Dendritic cell treated with granulocyte-macrophage colony-stimulating factor and Interleukin-4, amounts not matched to agents 40 ng/mL and 50 ng/mL, for 4 days (primary cell): ENCODE measurements at regions not wholly inside any gene's neighbourhood (a gene's known extent, or its start where the extent isn't known, plus 50 kb on each side); places are given as distances from the start of the nearest gene placed in this dataset.

ENCODE experiments used
- H3K27ac Mint-ChIP-seq: one replicate; pipeline ENCODE4 v1.8.0; 2022; ENCODE audit warnings: mild to moderate bottlenecking, mixed read lengths
- H3K27me3 Mint-ChIP-seq: one replicate; pipeline ENCODE4 v1.8.0; 2022; ENCODE audit warnings: mild to moderate bottlenecking, mixed read lengths
- H3K36me3 Mint-ChIP-seq: one replicate; pipeline ENCODE4 v1.8.0; 2022; ENCODE audit warnings: low read depth, mixed read lengths
- H3K4me1 Mint-ChIP-seq: one replicate; pipeline ENCODE4 v1.8.0; 2022; ENCODE audit warnings: low read depth, mixed read lengths
- H3K4me3 Mint-ChIP-seq: one replicate; pipeline ENCODE4 v1.8.0; 2022; ENCODE audit warnings: mild to moderate bottlenecking, moderate library complexity, mixed read lengths
- H3K9me3 Mint-ChIP-seq: one replicate; pipeline ENCODE4 v1.8.0; 2022; ENCODE audit warnings: mixed read lengths
- intact Hi-C: fragments of 100-400 bp; cut with micrococcal nuclease; formaldehyde crosslinking; loops from one replicate; pipeline ENCODE4 v1.15.0; 2022

DNA sequence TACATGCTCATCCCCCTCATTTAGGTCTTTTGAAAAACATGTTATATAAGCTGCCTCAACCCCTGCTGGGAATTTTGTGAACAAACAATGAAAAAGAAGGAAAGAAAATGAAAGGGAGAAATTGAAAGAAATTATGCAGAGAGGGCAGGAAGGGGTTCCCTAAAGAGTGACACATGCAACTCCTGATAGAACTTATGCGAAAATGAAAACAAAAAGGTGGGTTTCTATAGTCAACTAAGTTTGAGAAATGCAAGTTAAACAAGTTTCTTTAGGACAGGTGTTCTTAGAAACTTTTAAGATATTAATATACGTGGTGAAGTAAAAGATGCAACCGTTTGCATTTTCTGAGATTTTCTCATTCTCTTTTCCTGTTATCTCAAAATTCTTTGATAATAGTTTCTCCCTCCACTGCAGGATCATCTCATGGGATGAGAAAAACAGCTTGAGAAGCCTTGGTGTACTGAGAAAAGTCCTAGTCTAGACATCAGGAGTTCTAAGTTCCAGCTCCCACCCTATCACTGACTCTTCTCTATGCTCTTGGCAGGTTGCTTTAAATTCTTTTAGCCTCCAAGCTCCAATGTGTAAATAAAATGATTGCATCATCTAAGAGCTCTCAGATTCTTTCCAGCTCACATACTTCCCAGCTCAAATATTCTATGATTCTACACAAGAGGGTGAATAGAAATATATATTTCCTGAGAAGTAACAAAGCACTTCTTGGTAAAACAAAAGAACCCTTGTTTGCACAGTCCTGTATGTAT lies 109.2 kb downstream of the FAM76B start:
- Mint-ChIP-seq H3K27ac (no peak overlapping the region), H3K4me1 (peaks cover 8% of the 10 kb centered on the region)

GRCh38 chr11:95678988-95679387 lies 110.6 kb downstream of the FAM76B start:
- Mint-ChIP-seq H3K4me3 (no peak overlapping the region), H3K27me3 (no peaks in the 10 kb centered on the region), H3K9me3 (no peaks in the 10 kb centered on the region), H3K27ac (no peak overlapping the region), H3K4me1 (peaks cover 8% of the 10 kb centered on the region), H3K36me3 (no peaks in the 10 kb centered on the region)
- intact Hi-C loops, result no loop called here

More for the DNA sequence above, 109.2 kb downstream of the FAM76B start:
- no peaks in the 10 kb centered on the region for H3K9me3 Mint-ChIP-seq
- no peaks in the 10 kb centered on the region for H3K27me3 Mint-ChIP-seq
- no peak overlapping the region for H3K4me3 Mint-ChIP-seq
- intact Hi-C loops, result no loop called here
- no peaks in the 10 kb centered on the region for H3K36me3 Mint-ChIP-seq

- intact Hi-C loops, result no loop called here
- Mint-ChIP-seq H3K27ac (no peak overlapping the region), H3K9me3 (no peaks in the 10 kb centered on the region), H3K4me3 (no peak overlapping the region), H3K4me1 (peaks cover 14% of the 10 kb centered on the region), H3K36me3 (no peaks in the 10 kb centered on the region), H3K27me3 (no peaks in the 10 kb centered on the region)
These were observed 113.3 kb downstream of the FAM76B start for GRCh38 chr11:95676308-95676707.

DNA sequence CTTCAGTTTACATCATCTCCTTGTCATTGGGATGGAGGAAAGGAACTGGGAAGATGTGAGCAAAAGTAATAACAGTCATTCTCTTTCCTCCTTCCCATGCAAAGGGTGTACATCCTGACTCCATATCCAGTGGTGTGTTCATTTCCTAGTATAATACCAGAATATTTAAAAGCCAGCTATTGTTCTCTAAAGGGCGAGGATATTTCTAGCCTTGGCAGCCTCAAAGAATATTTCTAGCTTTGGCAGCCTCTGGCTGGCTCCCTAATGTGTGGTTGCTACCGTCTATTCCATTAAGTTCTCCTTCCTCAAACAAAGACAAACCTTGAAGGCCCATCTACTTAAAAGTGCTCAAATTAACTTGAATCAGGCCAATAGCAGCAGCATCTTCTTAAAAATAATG lies 114.0 kb downstream of the FAM76B start:
- H3K27ac Mint-ChIP-seq, result no peak overlapping the region
- no peaks in the 10 kb centered on the region for H3K9me3 Mint-ChIP-seq
- no peaks in the 10 kb centered on the region for H3K27me3 Mint-ChIP-seq
- no peaks in the 10 kb centered on the region for H3K36me3 Mint-ChIP-seq
- H3K4me1 Mint-ChIP-seq, result peaks cover 14% of the 10 kb centered on the region
- intact Hi-C loops, result no loop called here
- H3K4me3 Mint-ChIP-seq, result no peak overlapping the region

DNA sequence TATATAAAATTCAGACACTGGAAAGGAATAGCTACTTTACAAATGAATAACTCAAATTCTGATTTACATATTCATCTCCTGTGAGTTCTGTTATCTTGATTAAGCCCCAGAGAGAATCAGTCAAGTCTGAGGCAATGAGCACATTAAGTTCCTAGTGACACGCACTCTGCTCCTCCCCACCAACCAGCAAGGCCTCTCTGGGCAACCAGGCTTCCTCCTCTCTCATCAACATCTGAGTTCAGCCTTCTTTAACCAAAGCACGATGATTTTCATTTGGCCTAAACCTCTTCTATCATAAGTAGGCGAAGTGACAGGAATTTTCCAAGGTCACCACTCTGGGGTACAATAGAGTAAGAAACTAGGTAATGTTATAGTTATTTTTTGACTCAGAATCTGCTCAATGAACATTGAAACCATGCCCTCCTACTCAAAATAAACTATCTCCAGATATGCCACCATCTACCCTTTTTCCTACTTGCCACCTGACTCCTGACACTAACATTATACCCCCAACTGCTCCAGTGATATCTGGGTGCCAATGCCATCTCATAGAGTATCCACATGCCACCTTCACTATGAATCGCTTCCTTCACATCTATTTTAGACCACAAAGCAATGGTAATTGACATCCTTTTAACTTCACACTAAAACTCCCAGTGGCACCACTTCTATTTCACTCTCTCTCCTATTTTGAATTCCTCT lies 114.8 kb downstream of the FAM76B start:
- no peak overlapping the region for H3K4me3 Mint-ChIP-seq
- intact Hi-C loops, result no loop called here
- H3K9me3 Mint-ChIP-seq, result no peaks in the 10 kb centered on the region
- H3K27me3 Mint-ChIP-seq, result no peaks in the 10 kb centered on the region
- peaks cover 14% of the 10 kb centered on the region for H3K4me1 Mint-ChIP-seq
- no peaks in the 10 kb centered on the region for H3K36me3 Mint-ChIP-seq
- H3K27ac Mint-ChIP-seq, result no peak overlapping the region

- H3K27ac Mint-ChIP-seq, result no peak overlapping the region
- H3K9me3 Mint-ChIP-seq, result no peaks in the 10 kb centered on the region
- H3K36me3 Mint-ChIP-seq, result no peaks in the 10 kb centered on the region
- H3K4me3 Mint-ChIP-seq, result no peak overlapping the region
- intact Hi-C loops, result no loop called here
- no peaks in the 10 kb centered on the region for H3K27me3 Mint-ChIP-seq
- H3K4me1 Mint-ChIP-seq, result peaks cover 14% of the 10 kb centered on the region
These were observed 117.8 kb downstream of the FAM76B start for GRCh38 chr11:95671768-95672167.

- H3K27me3 Mint-ChIP-seq, result no peaks in the 10 kb centered on the region
These were observed 121.5 kb downstream of the FAM76B start for GRCh38 chr11:95668131-95668530.

DNA sequence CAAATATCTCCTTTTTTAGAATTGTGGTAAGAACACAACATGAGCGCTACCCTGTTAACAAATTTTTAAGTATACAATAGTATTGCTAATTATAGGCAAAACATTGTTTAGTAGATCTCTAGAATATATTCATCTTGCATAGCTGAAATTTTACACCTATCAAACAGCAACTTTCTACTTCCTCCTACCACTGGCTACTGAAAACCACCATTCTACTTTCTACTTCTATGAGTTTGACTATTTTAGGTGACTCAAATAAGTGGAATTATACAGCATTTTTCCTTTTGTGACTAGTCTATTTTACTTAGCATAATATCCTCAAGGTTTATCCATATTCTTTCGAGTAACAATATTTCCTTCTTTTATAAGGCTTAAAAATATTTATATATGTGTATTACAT lies 128.4 kb downstream of the FAM76B start:
- no peak overlapping the region for H3K27ac Mint-ChIP-seq
- intact Hi-C loops, result no loop called here
- H3K9me3 Mint-ChIP-seq, result peaks cover 7% of the 10 kb centered on the region
- H3K36me3 Mint-ChIP-seq, result no peaks in the 10 kb centered on the region
- no peak overlapping the region for H3K4me3 Mint-ChIP-seq
- H3K27me3 Mint-ChIP-seq, result no peaks in the 10 kb centered on the region
- no peaks in the 10 kb centered on the region for H3K4me1 Mint-ChIP-seq

More at GRCh38 chr11:95668131-95668530, 121.5 kb downstream of the FAM76B start:
- H3K4me1 Mint-ChIP-seq, result peaks cover 6% of the 10 kb centered on the region
- no peaks in the 10 kb centered on the region for H3K36me3 Mint-ChIP-seq
- H3K9me3 Mint-ChIP-seq, result peaks cover 7% of the 10 kb centered on the region
- no peak overlapping the region for H3K4me3 Mint-ChIP-seq
- intact Hi-C loops, result no loop called here
- no peak overlapping the region for H3K27ac Mint-ChIP-seq

DNA sequence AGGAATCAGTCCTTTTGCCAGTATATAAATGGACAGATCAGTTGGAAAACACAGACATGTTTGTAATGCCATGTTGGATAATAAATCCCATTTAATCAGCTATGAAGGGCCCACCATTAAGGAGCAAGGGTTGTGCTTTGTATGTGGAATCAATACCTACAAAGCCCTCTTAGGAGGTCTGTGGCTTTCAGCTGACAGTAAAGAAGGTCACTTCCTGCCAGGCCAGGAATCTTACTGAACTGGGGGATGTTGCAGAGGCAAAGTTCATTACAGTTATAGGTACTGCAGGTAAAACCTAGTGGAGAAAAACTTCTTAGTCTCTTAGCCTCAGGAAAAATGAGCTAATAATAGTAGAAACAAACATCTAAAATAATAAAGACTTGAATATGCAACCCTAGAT lies 129.5 kb downstream of the FAM76B start:
- H3K4me1 Mint-ChIP-seq, result no peaks in the 10 kb centered on the region
- no peak overlapping the region for H3K4me3 Mint-ChIP-seq
- H3K36me3 Mint-ChIP-seq, result no peaks in the 10 kb centered on the region
- no peak overlapping the region for H3K27ac Mint-ChIP-seq
- H3K27me3 Mint-ChIP-seq, result no peaks in the 10 kb centered on the region
- intact Hi-C loops, result no loop called here
- H3K9me3 Mint-ChIP-seq, result peaks cover under 1% of the 10 kb centered on the region

DNA sequence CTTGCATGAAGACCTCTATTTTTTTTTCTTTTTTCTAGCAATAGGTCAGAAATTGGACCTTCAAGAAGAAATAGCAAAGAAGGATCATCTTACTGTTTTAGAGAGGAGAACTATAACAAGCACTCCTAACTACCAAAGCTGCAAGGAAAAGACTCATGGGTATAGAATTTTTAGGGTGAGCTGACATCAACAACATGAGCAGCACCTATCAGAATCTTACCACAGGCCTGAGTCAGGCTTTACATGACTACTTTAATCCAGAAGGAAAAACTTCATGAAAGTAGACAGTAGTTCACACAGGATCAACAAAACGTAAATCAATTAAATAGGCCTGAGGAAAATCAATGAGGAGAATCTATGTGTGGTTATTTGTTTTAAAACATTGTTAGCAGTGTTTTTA lies 130.5 kb downstream of the FAM76B start:
- no peaks in the 10 kb centered on the region for H3K27me3 Mint-ChIP-seq
- no peaks in the 10 kb centered on the region for H3K9me3 Mint-ChIP-seq
- H3K36me3 Mint-ChIP-seq, result no peaks in the 10 kb centered on the region
- H3K4me1 Mint-ChIP-seq, result no peaks in the 10 kb centered on the region
- intact Hi-C loops, result no loop called here
- H3K4me3 Mint-ChIP-seq, result no peak overlapping the region
- H3K27ac Mint-ChIP-seq, result no peak overlapping the region

DNA sequence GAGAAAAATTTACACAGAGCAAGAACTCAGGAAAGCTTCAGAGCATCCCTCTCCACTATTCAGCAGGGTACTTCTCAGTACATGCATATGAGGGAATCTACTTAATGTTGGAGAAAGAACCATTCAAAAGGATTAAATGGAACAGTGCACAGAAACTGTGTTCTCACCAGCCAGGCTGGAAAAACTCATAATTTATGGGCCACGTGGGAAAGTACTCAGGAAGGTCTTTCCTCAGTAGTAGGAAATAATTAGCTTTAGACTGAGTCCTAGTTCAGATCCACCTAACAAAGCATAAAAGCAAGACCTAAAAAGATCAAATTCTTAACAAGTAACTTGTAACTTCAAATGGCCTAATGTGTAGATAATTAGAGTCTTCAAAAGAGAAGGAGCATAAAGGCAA lies 134.0 kb downstream of the FAM76B start:
- H3K4me3 Mint-ChIP-seq, result no peak overlapping the region
- intact Hi-C loops, result no loop called here
- no peaks in the 10 kb centered on the region for H3K36me3 Mint-ChIP-seq
- H3K9me3 Mint-ChIP-seq, result no peaks in the 10 kb centered on the region
- H3K27me3 Mint-ChIP-seq, result no peaks in the 10 kb centered on the region
- no peak overlapping the region for H3K27ac Mint-ChIP-seq
- peaks cover 12% of the 10 kb centered on the region for H3K4me1 Mint-ChIP-seq

DNA sequence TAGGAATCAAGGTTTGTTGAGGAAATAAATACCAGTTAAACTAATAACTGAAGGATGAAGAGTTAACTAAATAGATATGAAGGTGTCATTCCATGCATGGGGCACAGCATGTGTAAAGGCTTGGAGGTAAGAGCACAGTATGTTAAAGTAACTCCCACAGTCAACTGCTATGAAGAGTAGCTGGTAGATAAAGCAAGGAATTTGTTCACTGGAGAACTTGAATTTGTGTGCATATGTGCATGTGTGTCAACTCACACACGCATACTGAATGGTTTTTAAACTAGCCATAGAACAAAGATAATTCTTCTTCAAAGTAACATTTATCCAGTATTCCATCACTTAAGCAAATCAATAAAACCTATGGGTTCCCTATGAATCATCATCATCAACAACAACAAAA lies 135.9 kb downstream of the FAM76B start:
- Mint-ChIP-seq H3K4me1 (peaks cover 23% of the 10 kb centered on the region), H3K4me3 (no peak overlapping the region), H3K27me3 (no peaks in the 10 kb centered on the region), H3K9me3 (no peaks in the 10 kb centered on the region), H3K36me3 (no peaks in the 10 kb centered on the region), H3K27ac (no peak overlapping the region)
- intact Hi-C loops, result no loop called here

DNA sequence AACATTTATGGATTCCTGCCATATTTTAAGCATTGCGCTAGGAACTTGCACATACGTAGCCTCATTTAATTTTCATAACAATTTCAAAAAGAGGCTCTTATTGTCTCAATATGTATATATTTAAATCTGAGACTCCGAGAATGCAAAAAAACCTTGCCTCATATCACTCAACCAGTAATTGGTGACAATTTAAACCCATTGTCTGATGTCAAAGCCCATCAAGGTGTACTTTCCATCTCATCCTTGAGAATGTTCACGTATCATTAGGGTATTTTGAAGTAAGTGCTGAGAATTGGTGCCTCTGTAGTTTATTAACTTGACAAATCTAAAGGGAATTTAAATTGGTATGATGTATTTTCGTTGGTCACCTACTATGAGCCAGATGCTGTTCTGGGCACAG lies 136.5 kb downstream of the FAM76B start:
- intact Hi-C loops, result no loop called here
- H3K27ac Mint-ChIP-seq, result no peak overlapping the region
- no peaks in the 10 kb centered on the region for H3K36me3 Mint-ChIP-seq
- peaks cover 23% of the 10 kb centered on the region for H3K4me1 Mint-ChIP-seq
- no peaks in the 10 kb centered on the region for H3K9me3 Mint-ChIP-seq
- H3K4me3 Mint-ChIP-seq, result no peak overlapping the region
- H3K27me3 Mint-ChIP-seq, result no peaks in the 10 kb centered on the region

- Mint-ChIP-seq H3K4me3 (no peak overlapping the region), H3K9me3 (no peaks in the 10 kb centered on the region), H3K4me1 (peaks cover 23% of the 10 kb centered on the region), H3K27me3 (no peaks in the 10 kb centered on the region), H3K27ac (no peak overlapping the region), H3K36me3 (no peaks in the 10 kb centered on the region)
- intact Hi-C loops, result no loop called here
These were observed 137.5 kb downstream of the FAM76B start for GRCh38 chr11:95652002-95652472.
